ENCODE measurements at regions not wholly inside any gene's neighbourhood (a gene's known extent, or its start where the extent isn't known, plus 50 kb on each side); places are given as distances from the start of the nearest gene placed in this dataset.

- H3K27me3 ChIP-seq (replicated peaks; ENCODE audit: insufficient read depth, low read length): no peaks in the 10 kb centered on the region
- peaks cover 67% of the 10 kb centered on the region for H3K79me2 ChIP-seq (ENCODE audit: low read length)
- no peaks in the 10 kb centered on the region for H4K20me1 ChIP-seq (ENCODE audit: insufficient read depth, low read length)
- H3K4me3 ChIP-seq (ENCODE audit: low read length): no peak overlapping the region
- no peaks in the 10 kb centered on the region for H3K36me3 ChIP-seq (replicated peaks; ENCODE audit: insufficient read depth, low read length)
- H2AFZ ChIP-seq (ENCODE audit: low read length): no peak overlapping the region
- no peaks in the 10 kb centered on the region for H3F3A ChIP-seq (ENCODE audit: insufficient read depth, low read length)
- no peak overlapping the region for H3K27ac ChIP-seq (ENCODE audit: low read length)
- H3K9me3 ChIP-seq (replicated peaks; ENCODE audit: insufficient read depth, low read length): no peaks in the 10 kb centered on the region
- TF ChIP-seq CTCF (IDR thresholded peaks at IDR 0.05; ENCODE audit: low read length) (no peak), EZH2 (optimal IDR thresholded peaks at IDR 0.05; ENCODE audit: low read depth, low read length) (no peak), EZH2phosphoT487 (IDR thresholded peaks at IDR 0.05; ENCODE audit: low read length) (no peak)
- H3K9me2 ChIP-seq (replicated peaks; ENCODE audit: insufficient read depth, low read length): no peaks in the 10 kb centered on the region
- H3K4me1 ChIP-seq (ENCODE audit: low read length): no peaks in the 10 kb centered on the region
- no peak for DNase-seq
- no peak overlapping the region for H3K4me2 ChIP-seq (ENCODE audit: low read depth, low read length)
- no peak overlapping the region for H3K9ac ChIP-seq (ENCODE audit: low read length)
These were observed 197.9 kb downstream of the BRD1 start for GRCh38 chr22:49629586-49630447.

GRCh38 chr22:49629261-49629570 is 198.5 kb downstream of the BRD1 start:
- TF ChIP-seq EZH2phosphoT487 (IDR thresholded peaks at IDR 0.05; ENCODE audit: low read length): no peak
- no peak for TF ChIP-seq EZH2 (optimal IDR thresholded peaks at IDR 0.05; ENCODE audit: low read depth, low read length)
- TF ChIP-seq CTCF (IDR thresholded peaks at IDR 0.05; ENCODE audit: low read length): no peak
- Histone ChIP-seq H3K9me2 (replicated peaks; ENCODE audit: insufficient read depth, low read length) (no peaks in the 10 kb centered on the region), H3K36me3 (replicated peaks; ENCODE audit: insufficient read depth, low read length) (no peaks in the 10 kb centered on the region), H3K27ac (ENCODE audit: low read length) (no peak overlapping the region), H3K9ac (ENCODE audit: low read length) (no peak overlapping the region), H3K4me1 (ENCODE audit: low read length) (no peaks in the 10 kb centered on the region), H2AFZ (ENCODE audit: low read length) (no peak overlapping the region), H3K79me2 (ENCODE audit: low read length) (peaks cover 67% of the 10 kb centered on the region), H3F3A (ENCODE audit: insufficient read depth, low read length) (no peaks in the 10 kb centered on the region), H3K4me2 (ENCODE audit: low read depth, low read length) (no peak overlapping the region), H4K20me1 (ENCODE audit: insufficient read depth, low read length) (no peaks in the 10 kb centered on the region), H3K9me3 (replicated peaks; ENCODE audit: insufficient read depth, low read length) (no peaks in the 10 kb centered on the region), H3K27me3 (replicated peaks; ENCODE audit: insufficient read depth, low read length) (no peaks in the 10 kb centered on the region), H3K4me3 (ENCODE audit: low read length) (no peak overlapping the region)
- DNase-seq: no peak

- Histone ChIP-seq H3K9ac (ENCODE audit: low read length) (no peak overlapping the region), H3K4me1 (ENCODE audit: low read length) (no peaks in the 10 kb centered on the region), H3K36me3 (replicated peaks; ENCODE audit: insufficient read depth, low read length) (no peaks in the 10 kb centered on the region), H3K4me2 (ENCODE audit: low read depth, low read length) (no peak overlapping the region), H3K79me2 (ENCODE audit: low read length) (peaks cover 65% of the 10 kb centered on the region), H2AFZ (ENCODE audit: low read length) (no peak overlapping the region), H3K27ac (ENCODE audit: low read length) (no peak overlapping the region), H3K9me3 (replicated peaks; ENCODE audit: insufficient read depth, low read length) (no peaks in the 10 kb centered on the region), H3F3A (ENCODE audit: insufficient read depth, low read length) (no peaks in the 10 kb centered on the region), H3K27me3 (replicated peaks; ENCODE audit: insufficient read depth, low read length) (no peaks in the 10 kb centered on the region), H3K9me2 (replicated peaks; ENCODE audit: insufficient read depth, low read length) (no peaks in the 10 kb centered on the region), H4K20me1 (ENCODE audit: insufficient read depth, low read length) (no peaks in the 10 kb centered on the region), H3K4me3 (ENCODE audit: low read length) (no peak overlapping the region)
- TF ChIP-seq EZH2phosphoT487 (IDR thresholded peaks at IDR 0.05; ENCODE audit: low read length) (no peak), CTCF (IDR thresholded peaks at IDR 0.05; ENCODE audit: low read length) (no peak), EZH2 (optimal IDR thresholded peaks at IDR 0.05; ENCODE audit: low read depth, low read length) (no peak)
- no peak for DNase-seq
These were observed 199.0 kb downstream of the BRD1 start for GRCh38 chr22:49628391-49629260.

Measured in MM.1S (cell line).